ENCODE measurements at regions not wholly inside any gene's neighbourhood (a gene's known extent, or its start where the extent isn't known, plus 50 kb on each side); places are given as distances from the start of the nearest gene placed in this dataset.
"Not testable (repeated sequence)": the region's sequence is repeated elsewhere in the genome, so short reads cannot be mapped to it uniquely, and the experiment has no call there.

DNA sequence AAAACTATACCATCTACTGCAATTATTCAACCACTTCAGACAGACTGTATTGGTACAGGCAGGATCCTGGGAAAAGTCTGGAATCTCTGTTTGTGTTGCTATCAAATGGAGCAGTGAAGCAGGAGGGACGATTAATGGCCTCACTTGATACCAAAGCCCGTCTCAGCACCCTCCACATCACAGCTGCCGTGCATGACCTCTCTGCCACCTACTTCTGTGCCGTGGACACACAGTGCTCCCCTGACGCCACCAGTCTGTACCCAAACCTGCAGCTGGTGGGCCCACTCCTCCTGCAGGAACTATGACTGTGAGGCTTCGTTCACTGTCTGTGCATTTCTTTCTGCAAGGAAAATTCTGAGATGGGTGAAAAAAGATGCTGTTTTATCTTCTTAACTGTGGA lies 284.7 kb downstream of the DAD1 start:
- no peak for DNase-seq (ENCODE audit: low spot score)

DNA sequence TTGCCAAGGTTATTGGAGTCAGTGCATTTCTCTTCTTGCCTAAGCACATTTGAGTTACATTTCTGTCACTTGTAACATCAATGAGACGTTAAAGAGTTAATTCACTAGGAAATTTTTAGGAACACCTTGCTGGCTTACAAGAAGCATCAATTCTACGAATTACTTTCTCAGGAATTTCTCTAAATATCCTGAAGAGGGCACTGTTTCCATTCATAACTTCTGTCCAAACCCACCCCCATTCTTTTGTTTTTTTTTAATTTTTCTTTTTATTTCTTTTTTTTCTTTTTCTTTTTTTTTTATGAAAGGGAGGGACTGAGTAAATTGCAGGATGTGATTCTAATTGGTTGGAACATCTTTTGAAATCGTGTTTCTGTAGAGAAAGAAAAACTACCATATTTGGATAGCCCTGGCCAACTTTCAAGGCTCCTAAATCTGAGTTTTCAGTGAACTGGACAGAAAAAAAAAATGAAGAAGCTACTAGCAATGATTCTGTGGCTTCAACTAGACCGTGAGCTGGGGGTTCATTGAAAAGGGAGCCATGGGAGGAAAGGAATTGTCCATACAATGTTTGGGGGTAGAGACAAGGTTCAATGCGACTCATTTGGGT lies 285.3 kb downstream of the DAD1 start:
- no peak for DNase-seq (ENCODE audit: low spot score)

DNA sequence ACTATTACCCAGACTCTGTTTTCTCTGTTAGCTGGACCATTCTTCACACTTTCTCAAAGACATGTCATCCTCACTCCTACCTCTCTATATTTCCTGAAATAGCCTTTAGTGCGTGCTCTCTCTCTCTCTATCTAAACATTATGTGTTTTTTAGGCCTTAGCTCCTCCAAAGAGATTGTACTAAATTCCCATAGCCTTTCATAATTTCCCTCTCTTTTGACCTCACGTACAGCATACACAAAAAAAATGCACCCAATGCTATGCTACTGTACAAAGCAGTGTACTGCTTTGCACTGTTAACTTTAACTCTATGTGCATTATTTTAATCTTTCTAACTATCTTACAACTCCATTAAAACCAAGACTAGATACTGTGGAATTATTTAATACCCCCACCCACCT lies 288.4 kb downstream of the DAD1 start:
- DNase-seq (ENCODE audit: low spot score): no peak

DNA sequence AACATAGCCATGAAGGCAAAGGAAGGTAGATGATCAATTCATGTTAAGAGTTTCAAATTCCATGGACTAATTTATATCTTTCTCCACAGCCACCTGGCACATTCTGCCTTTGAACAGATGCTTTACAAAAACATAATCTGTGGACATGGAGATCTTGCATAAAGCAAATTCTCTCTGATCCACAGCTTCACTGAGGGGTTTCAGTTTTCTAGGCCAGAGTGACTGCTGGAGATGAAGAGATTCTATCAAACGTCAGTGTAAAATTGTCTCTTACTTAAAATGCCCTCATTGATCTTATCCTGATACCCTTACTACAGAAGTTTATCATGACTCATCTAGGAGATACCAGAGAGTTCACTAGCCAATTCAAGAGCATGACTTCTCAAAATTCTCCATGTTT lies 291.6 kb downstream of the DAD1 start:
- no peak for DNase-seq (ENCODE audit: low spot score)

DNA sequence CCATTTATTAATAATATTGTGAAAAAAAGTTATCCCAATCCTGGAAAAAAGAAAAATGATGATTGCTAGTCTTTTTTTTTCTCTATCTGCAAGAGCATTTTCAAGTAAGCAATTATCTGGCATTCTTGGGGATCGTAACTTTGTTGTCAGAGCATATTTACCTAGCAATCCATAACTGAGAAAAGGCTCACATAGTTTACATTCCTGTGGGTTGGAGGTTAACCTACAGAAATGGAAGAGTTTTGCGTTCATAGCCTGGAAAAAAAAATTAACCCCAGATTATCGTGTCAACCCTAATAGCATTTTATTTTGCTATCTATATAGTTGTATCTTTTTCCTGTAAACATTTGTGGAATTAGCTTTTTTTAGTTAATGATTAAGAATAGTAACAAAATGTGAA lies 292.3 kb downstream of the DAD1 start:
- peak; percentile 78 for DNase-seq (ENCODE audit: low spot score)

DNA sequence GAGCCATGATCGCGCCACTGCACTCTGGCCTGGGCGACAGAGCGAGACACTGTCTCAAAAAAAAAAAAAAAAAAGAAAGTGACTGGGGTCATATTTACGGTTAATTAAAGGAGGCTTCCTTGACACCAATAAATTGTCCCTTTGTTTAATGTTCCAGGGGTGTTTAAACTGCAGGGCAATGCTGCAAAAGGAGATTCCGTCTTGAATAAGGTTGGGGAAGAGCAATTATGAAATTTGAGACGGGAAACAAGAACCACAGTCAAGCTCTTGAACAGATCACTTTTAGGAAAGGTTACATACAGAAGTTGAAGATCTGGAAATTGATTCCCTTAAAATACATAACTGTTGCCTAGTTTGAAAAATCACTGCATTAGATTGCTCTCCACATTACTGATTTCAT lies 292.9 kb downstream of the DAD1 start:
- no peak for DNase-seq (ENCODE audit: low spot score)

DNA sequence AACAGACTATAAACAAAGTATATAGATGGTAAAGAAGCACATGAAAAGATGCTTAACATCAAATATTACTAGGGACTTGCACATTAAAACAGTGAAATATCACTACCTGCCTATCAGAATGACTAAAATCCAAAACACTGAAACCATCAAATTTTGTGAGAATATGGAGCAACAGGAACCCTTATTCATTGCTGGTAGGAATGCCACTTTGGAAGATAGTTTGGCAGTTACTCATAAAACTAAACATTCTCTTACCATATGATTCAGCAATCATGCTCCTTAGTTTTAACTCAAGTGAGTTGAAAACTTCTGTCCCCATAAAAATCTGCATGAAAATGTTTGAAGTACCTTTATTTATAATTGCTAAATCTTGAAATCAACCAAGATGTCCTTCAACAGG lies 297.6 kb downstream of the DAD1 start:
- no peak for DNase-seq (ENCODE audit: low spot score)

DNA sequence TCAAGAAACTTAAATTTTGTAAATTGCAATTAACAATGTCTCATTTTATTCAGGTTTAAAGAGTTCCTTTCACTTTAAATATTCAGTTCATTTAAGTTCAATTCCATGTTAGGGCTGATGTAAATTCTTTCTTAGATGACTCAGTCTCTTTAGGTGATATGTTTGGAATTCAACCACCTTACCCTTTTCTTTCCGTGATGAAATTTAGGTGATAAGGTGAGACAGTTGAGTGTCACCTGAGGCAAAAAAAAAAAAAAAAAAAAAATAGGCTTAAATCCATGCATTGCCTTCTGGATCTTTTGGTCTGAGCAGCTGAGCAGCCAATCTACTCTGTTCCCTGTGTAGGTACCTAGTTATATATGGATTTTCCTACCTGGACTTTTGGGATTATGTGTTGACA lies 299.5 kb downstream of the DAD1 start:
- DNase-seq (ENCODE audit: low spot score): no peak

DNA sequence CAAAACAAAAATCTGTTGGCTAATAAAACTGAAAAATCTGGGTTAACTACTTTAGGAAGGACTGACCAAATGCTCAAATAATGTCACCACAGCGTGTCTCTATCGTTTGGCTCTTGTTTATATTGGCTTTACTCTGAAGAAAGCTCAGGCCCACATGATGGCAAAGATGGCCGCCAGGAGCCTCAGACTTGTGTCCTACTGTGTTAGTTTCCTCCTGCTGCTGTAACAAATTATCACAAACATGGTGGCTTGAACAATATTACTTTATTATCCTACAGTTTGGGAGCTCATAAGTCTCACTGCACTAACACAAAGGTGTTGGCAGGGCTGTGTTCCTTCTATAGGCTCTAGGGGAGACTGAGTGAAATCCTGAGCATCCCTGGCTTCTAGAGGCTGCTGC lies 303.0 kb downstream of the DAD1 start:
- no peak for DNase-seq (ENCODE audit: low spot score)

DNA sequence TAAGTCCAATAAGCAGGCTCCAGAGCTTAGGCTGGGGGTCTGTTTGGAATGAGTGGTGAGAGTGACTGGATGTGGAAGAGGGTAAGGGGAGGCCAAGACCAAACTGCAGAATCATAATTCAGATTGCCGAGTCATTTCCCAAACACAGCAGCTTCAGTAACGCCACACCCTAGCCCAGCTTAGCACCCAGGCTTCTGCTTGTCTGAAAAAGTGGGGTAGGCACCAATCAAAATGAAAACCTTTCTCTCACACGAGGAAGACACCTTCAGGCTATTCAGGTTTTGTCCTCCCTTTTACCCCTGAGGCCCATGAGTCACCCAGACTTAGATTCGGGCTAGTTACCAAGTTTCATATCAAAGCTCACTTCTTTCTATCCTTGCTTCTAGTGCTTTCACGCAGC lies 306.1 kb downstream of the DAD1 start:
- no peak for DNase-seq (ENCODE audit: low spot score)

DNA sequence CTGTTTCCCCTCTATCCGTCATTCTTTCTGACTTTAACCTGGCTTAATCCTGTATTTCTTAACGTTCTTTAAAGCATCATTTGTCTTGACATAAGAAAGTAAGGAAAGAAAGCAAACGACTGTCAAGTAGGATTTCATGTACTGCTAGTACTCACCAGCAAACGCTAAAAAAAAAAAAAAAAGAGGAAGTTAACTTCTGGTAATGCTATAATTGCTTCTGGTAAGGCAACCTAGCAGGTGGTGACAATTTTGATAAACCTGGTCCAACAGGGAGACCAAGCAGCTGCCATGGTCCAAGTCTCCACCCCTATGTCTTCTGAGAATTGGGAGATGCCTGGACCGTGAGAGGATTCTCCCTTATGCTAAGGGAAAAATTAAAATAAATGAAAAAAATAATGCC lies 306.6 kb downstream of the DAD1 start:
- DNase-seq (ENCODE audit: low spot score): no peak

DNA sequence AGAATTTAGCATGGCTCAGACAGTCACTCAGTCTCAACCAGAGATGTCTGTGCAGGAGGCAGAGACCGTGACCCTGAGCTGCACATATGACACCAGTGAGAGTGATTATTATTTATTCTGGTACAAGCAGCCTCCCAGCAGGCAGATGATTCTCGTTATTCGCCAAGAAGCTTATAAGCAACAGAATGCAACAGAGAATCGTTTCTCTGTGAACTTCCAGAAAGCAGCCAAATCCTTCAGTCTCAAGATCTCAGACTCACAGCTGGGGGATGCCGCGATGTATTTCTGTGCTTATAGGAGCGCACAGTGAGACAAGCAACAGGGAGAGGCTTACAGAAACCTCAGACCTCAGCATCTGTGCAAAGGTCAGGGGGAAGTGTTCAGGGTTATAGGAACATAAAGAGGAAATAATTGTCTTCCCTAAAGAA lies 307.6 kb downstream of the DAD1 start:
- not testable (repeated sequence) for DNase-seq (ENCODE audit: low spot score)

DNA sequence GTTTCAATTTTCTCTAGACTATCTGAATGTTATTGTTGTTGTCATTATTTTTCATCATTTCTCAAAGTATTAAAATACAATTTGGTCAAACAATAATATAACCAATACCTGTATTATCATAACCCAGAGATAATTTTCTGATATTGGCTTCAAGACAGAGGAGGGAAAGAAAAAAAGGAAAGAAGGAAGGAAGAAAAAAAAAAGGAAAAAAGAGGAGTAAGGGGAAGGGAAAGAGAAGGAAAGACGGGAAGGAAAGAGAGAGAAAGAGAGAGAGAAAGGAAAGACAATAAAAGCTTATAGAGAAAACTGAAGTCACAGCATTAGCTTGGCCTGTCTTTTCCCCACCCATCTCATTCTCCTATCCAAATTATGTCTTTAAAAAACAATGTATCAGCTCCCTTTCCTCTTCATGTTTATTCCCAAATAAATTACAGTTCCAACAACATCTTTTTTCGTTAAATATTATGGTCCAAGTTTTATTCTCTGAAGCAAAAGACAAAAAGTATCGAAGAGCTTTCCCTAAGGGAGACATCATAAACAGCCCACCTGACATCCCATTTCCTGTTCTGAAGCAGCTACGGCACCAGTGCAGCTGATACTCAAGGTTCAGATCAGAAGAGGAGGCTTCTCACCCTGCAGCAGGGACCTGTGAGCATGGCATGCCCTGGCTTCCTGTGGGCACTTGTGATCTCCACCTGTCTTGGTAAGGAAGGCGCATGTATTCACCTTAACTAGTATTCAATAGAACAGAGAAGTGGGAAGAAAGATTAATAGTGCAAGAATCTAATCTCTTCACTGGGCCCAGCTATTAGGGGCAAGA lies 308.3 kb downstream of the DAD1 start:
- no peak for DNase-seq (ENCODE audit: low spot score)

DNA sequence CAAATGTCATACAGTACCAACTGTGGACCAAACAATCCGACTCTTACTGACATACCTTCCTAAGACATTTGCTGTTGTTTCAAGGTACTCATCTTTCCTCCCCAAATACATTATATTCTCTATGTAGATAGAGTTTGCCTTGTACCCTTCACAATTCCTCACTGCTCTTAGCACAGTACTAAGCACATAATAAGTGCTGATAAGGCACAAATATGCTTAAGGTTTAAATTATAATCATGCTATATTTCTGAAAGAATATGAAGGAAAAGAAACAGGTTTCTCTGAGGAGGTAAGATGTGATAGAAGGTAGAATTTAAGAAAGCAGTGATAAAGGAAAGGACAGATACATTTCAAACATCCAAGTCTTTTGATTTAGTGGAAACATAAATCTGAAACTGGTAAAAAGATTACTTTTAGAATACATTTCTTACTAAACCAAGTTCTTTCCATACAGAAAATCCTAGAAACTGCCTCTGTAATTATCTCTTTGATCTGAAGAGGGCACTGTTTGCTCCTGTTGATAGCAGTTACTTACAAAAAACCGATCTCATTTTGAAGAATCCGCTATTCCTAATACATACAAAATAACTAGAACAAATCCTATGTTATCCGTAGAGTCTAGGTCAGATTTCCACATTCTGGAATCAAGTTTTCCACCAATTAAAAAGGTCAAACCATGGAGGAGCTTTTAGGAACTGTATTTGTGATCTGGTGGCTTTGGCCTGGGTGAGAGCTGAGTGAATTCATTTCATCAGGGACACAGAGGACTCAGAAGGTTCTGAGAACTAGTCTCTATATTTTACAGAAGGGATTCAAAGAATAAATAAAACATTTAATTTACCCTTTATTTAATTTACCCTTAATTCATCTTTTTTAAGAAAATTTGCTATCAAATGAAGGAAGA lies 311.9 kb downstream of the DAD1 start:
- DNase-seq (ENCODE audit: low spot score): peak; percentile 15

DNA sequence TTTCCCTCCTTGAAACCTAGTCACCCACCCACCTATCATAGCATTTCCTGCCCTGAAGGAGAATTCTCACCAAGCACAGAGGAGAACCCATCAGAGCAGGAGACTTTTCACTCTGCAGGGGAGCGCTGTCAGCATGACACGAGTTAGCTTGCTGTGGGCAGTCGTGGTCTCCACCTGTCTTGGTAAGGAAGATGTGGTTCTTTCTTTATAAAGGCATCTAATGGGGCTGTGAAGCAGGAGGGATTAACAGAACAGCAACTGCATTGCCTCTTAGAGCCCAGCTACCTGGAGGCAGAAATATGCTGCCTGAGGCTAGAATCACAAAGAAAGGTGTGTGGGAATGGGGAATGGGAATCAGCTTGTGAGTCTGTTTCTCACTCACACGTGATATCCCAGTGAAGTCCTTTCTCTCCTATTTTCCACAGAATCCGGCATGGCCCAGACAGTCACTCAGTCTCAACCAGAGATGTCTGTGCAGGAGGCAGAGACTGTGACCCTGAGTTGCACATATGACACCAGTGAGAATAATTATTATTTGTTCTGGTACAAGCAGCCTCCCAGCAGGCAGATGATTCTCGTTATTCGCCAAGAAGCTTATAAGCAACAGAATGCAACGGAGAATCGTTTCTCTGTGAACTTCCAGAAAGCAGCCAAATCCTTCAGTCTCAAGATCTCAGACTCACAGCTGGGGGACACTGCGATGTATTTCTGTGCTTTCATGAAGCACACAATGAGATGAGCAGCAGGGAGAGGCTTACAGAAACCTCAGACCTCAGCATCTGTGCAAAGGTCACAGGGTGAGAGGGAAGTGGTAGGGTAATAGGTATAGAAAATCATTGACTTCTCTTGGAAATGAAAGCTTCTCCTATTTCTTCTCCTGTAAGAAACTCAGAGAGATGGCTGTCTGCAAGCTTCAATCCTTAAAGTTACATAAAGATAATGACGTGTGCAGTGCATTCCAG lies 316.9 kb downstream of the DAD1 start:
- no peak for DNase-seq (ENCODE audit: low spot score)

DNA sequence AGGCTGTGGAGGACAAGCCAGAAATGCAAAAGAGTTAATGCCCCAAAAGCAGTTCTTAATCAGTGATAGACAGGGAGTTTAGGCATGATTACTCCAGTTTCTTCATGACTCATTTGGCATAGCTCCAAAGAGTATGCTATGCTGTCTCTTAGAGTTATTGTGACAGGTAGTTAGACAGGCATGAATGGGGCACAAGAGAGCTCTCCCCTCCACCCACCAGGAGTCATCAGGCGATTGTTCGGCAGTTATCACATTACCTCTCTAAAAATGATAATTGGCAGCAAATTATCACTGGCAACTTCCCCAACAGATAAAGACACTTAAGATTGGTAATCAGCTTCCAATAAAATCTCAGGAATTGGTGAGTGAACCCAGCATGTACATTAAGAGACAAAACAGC lies 320.1 kb downstream of the DAD1 start:
- DNase-seq (ENCODE audit: low spot score): no peak

DNA sequence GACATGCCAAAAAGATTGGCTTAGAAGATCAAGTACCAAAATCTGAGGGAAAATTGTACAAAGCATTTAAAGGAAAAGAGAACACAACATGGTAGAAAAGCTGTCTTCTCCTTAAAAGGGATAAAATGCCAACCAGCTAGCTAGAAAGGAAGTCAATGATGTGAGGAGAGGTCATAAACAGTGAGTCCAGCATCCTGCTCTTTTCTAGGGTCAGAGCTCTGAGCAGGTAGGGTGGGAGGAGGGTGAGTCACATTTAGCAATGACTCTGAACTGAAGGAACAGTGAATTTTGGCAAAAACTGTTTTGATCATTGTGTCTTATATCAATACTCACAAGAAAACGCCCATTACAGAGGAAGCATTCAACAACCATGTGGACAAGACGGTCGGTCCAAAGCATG lies 322.3 kb downstream of the DAD1 start:
- no peak for DNase-seq (ENCODE audit: low spot score)

DNA sequence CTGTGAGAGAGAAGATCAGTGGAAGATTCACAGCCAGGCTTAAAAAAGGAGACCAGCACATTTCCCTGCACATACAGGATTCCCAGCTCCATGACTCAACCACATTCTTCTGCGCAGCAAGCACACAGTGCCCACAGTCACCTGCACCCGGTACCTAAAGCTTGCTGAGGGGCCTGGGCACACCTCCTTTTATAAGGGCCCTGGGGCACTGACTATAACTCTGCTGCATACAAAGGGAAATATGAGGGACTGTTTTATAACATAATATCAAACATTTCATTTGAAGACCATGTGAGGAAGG lies 322.9 kb downstream of the DAD1 start:
- DNase-seq (ENCODE audit: low spot score): no peak

DNA sequence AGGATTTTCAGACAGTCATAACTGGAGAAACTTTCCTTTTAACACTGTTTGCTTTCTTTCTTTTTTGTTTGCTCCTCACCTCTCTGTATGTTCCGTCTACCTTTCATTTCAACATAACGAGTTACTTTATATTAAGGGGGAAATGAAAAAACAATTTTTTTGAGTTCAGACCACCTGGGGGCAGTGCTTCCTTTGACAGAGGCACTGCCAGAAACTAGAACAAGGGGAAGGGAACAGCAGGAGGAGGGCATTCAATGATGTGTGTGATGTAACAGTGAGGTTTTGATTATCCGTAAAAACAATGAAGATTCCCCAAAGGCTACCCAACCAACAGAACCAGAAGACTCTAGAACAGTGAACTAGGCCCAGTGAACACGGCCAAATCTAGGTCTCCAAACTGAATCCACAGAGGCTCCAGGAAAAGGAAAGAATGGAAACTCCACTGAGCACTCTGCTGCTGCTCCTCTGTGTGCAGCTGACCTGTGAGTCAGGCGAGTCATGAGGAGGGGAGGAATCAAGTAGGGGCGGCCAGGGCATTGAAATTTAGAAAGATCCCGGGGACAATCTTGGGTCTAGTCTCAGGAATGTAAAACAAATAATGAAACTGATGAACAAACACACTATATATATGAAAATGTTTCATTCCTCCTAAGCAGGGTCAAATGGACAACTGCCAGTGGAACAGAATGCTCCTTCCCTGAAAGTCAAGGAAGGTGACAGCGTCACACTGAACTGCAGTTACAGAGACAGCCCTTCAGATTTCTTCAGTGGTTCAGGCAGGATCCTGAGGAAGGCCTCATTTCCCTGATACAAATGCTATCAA lies 323.5 kb downstream of the DAD1 start:
- peak; percentile 28 for DNase-seq (ENCODE audit: low spot score)

DNA sequence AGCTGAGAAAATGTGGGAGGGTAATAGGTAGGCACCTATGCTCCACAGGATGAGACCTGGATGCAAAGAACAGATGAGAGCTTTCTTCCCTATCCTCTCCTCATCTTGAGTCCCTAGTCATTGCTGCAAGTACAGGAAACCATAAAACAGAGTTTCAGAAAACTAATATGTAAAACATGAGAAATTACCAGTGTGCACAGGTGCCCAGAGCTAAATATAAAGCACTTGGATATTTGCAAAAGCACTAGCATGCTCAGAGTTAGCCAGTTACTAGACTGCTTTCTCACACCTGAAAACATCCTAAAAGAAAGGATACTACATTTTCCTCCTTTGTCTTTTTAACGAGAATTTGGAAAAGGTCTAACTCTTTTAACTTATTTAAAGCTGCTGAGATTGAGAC lies 324.3 kb downstream of the DAD1 start:
- DNase-seq (ENCODE audit: low spot score): no peak

DNA sequence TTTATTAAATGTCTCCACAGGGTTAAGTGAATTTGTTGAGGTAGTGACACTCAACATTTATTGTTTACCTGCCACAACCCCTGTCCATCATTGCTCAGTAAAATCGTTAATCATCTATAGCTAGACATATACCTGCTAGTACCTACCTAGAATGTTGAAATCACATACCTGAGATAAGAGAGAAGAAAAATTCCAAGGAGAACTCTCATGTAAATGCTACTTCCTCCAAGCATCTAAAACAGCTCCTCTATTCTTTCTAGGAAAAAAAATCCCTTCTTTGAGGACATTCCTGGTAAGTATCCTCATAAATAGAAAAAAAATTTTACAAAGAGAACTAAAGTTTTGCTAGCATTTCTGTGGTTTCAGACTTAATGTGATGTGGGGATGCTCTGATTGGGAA lies 325.1 kb downstream of the DAD1 start:
- no peak for DNase-seq (ENCODE audit: low spot score)
